NB4 (cell line): ENCODE measurements at regions not wholly inside any gene's neighbourhood (a gene's known extent, or its start where the extent isn't known, plus 50 kb on each side); places are given as distances from the start of the nearest gene placed in this dataset.

Source experiments
- DNase-seq: peaks from one replicate; pipeline ENCODE4 v3.0.0; 2010; ENCODE audit warnings: low read depth
- H3K4me3 ChIP-seq: one replicate; pipeline ENCODE4 v1.5.1; 2011; ENCODE audit warnings: mild to moderate bottlenecking, low read depth, low read length, moderate library complexity
- MAX ChIP-seq: IDR thresholded peaks from 2 replicates; pipeline ENCODE4 v1.6.1; 2011; ENCODE audit warnings: low read depth, low read length
- MYC ChIP-seq: IDR thresholded peaks from 2 replicates; pipeline ENCODE4 v1.6.1; 2011; ENCODE audit warnings: low read depth, low read length
- POLR2A ChIP-seq: IDR thresholded peaks from 2 replicates; pipeline ENCODE4 v1.6.1; 2011; ENCODE audit warnings: mild to moderate bottlenecking; ENCODE audit not compliant: insufficient read length; ENCODE audit errors: extremely low read depth
- TF ChIP-seq, protein P1 (sequence below): IDR thresholded peaks from one replicate; pipeline ENCODE4 v1.5.1; 2012; ENCODE audit warnings: low read depth, low read length

DNA sequence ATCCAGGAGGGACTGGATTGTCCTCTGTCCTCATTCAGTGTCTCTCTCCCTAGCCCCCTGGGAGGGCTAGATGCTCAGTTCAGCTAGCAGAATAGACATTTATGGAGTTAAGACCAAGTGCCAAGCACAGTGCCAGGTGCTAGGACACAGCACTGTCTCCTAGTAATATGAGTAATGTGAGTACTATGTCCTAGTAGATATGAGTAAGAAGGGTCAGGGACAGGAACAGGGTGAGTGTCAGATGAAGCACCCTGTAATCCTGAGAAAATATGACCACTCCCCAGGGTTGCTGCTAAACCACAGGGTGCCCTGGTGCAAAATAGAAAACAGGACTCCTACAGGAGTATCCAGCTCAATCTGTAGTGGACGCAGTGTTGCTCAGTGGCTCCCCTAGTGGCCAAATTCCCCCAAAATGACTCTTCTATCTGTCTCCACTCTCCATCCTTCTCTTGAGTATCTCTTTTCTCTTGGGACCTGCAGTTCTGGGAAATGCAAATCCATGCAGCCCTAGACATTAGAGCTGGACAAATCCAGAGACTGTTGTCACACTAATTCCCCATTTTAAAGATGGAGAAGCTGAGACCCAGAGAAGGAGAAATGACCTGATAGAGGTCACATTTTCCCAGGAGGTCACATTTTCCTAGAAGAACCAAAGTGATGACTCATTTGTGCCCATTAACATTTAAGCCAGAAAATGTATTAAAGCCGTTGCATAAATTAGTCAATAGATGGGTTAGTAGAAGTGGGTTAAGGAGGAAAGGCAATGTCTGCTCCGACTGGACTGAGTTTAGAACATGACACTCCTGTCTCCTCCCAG lies 214.3 kb downstream of the NXPE2 start:
- H3K4me3 ChIP-seq = no peak overlapping the region
- TF ChIP-seq POLR2A = no peak
- TF ChIP-seq, protein P1, sequence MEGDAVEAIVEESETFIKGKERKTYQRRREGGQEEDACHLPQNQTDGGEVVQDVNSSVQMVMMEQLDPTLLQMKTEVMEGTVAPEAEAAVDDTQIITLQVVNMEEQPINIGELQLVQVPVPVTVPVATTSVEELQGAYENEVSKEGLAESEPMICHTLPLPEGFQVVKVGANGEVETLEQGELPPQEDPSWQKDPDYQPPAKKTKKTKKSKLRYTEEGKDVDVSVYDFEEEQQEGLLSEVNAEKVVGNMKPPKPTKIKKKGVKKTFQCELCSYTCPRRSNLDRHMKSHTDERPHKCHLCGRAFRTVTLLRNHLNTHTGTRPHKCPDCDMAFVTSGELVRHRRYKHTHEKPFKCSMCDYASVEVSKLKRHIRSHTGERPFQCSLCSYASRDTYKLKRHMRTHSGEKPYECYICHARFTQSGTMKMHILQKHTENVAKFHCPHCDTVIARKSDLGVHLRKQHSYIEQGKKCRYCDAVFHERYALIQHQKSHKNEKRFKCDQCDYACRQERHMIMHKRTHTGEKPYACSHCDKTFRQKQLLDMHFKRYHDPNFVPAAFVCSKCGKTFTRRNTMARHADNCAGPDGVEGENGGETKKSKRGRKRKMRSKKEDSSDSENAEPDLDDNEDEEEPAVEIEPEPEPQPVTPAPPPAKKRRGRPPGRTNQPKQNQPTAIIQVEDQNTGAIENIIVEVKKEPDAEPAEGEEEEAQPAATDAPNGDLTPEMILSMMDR = peak; percentile 89
- TF ChIP-seq MYC = no peak
- peak; percentile 30 for DNase-seq

DNA sequence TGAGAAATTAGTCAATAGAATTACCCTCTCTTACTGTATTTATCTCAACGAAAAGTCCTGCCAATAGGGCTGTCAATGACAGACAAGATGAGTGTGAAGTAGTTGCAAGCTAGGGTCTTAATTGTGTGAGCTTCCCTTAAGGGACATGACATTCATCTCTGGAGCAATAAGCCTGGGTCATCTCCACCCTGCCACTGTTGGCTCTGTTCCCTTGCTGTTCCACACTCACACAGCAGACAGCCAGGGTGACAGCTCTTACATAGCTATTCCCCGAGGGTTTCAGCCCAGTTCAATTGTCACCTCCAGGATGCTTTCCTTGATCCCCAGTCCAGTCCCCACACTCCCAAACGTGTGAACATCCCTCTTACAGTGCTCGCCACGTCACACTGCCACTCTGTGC lies 215.0 kb downstream of the NXPE2 start:
- no peak for TF ChIP-seq MAX
- TF ChIP-seq, protein P1 = no peak
- no peak for TF ChIP-seq POLR2A
- TF ChIP-seq MYC = no peak
- H3K4me3 ChIP-seq = no peak overlapping the region

GRCh38 chr11:114896594-114896993 lies 218.3 kb downstream of the NXPE2 start:
- no peak overlapping the region for H3K4me3 ChIP-seq
- DNase-seq = no peak
- no peak for TF ChIP-seq POLR2A
- TF ChIP-seq, protein P1 = no peak
- no peak for TF ChIP-seq MAX
- no peak for TF ChIP-seq MYC

More for the DNA sequence above, 215.0 kb downstream of the NXPE2 start:
- no peak for DNase-seq

DNA sequence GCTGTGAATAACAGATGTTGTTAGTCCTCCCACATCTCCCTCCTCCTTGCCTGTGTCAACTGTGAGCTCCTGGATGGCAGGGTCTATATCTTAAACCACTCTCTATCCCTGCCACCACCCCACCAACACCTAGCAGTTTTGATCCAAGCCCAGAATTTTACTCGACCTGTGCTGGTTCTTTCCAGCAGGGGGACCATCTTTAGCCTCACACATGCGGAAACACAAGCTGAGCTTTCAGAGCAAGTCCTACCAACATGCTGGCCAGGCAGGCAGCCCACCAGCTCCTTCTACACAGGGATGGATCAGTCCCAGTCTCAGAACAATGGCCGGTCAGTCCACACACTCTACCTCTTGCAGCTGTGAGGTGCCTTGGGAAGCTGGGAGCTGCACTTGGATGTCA lies 231.5 kb downstream of the NXPE2 start:
- no peak overlapping the region for H3K4me3 ChIP-seq
- no peak for DNase-seq
- TF ChIP-seq MYC = no peak
- TF ChIP-seq MAX = no peak
- TF ChIP-seq, protein P1 = no peak
- TF ChIP-seq POLR2A = no peak

DNA sequence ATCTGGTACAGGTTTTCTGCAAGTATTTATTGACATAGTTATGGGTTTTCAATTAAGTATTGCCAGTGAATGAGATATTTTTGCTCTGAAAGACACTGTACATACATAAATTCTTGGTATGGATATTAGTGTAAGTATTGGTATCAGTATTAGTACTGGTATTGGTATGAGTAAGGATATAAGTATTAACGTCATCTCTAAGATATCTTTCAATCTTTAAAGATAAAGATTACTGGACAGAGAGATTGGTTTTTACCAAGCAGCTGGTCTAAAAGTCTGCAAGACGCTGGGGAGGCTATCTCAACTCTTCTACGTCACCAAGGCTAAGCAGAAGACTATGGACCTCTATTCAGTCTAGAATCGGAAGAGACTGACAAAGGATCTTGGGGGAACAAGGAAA lies 234.5 kb downstream of the NXPE2 start:
- H3K4me3 ChIP-seq = no peak overlapping the region
- no peak for DNase-seq
- TF ChIP-seq, protein P1 = no peak
- TF ChIP-seq MYC (no peak), POLR2A (no peak), MAX (no peak)
